NCI-H1092 (cell line): ENCODE measurements at regions not wholly inside any gene's neighbourhood (a gene's known extent, or its start where the extent isn't known, plus 50 kb on each side); places are given as distances from the start of the nearest gene placed in this dataset.
"Not testable (repeated sequence)": the region's sequence is repeated elsewhere in the genome, so short reads cannot be mapped to it uniquely, and the experiment has no call there.

Experiments
- DNase-seq: peaks from one replicate; lab custom pipeline; 2025; lab: John Stamatoyannopoulos, UW

- DNase-seq: no peak
Observed at GRCh38 chr13:52931131-52931530, 82.7 kb upstream of the PCDH8 start.

- no peak for DNase-seq
Observed at GRCh38 chr13:52929846-52930245, 81.4 kb upstream of the PCDH8 start.

GRCh38 chr13:52926971-52927370, 78.5 kb upstream of the PCDH8 start:
- DNase-seq: no peak

- no peak for DNase-seq
Observed at GRCh38 chr13:52925775-52926285, 77.4 kb upstream of the PCDH8 start.

- DNase-seq: no peak
Observed at GRCh38 chr13:52925251-52925650, 76.8 kb upstream of the PCDH8 start.

- DNase-seq: no peak
Observed at GRCh38 chr13:52924289-52925148, 76.1 kb upstream of the PCDH8 start.

GRCh38 chr13:52922961-52923360, 74.5 kb upstream of the PCDH8 start:
- no peak for DNase-seq

- no peak for DNase-seq
Observed at GRCh38 chr13:52921194-52921593, 72.8 kb upstream of the PCDH8 start.

- no peak for DNase-seq
Observed at GRCh38 chr13:52916486-52916990, 68.1 kb upstream of the PCDH8 start.

- no peak for DNase-seq
Observed at GRCh38 chr13:52911340-52911739, 62.9 kb upstream of the PCDH8 start.

- not testable (repeated sequence) for DNase-seq
Observed at GRCh38 chr13:52910318-52910717, 61.9 kb upstream of the PCDH8 start.

GRCh38 chr13:52906122-52906903, 57.9 kb upstream of the PCDH8 start:
- DNase-seq: no peak

- no peak for DNase-seq
Observed at GRCh38 chr13:52905701-52906100, 57.3 kb upstream of the PCDH8 start.

GRCh38 chr13:52903320-52903719, 54.9 kb upstream of the PCDH8 start:
- DNase-seq: no peak

GRCh38 chr13:52899206-52899605, 50.8 kb upstream of the PCDH8 start:
- no peak for DNase-seq
